ENCODE measurements at regions not wholly inside any gene's neighbourhood (a gene's known extent, or its start where the extent isn't known, plus 50 kb on each side); places are given as distances from the start of the nearest gene placed in this dataset.

DNA sequence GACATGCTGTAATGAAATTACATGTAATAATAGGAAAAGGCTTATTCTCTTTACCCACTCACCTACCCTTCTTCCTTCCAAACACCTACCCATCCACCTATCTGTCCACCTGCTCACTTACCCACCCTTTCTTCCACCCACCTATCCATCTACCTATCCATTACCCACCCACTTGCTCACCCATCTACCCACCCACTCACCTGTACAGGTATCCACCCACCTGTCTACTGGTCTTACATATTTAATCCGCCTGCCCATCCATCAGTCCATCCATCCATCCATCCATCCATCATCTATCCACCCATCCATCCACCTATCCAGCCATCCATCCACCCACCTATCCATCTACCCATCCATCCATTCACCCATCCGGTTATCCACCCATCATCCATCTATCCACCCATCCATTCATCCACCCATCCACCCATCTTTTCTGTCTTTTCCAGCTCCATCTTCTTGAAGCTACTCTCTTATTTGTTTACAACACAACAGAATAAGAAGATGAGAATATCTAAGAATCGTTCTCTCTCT is 133.3 kb upstream of the STX18 start:
- H3K4me1 Mint-ChIP-seq (ENCODE audit: insufficient read depth, unreplicated experiment), result peaks cover under 1% of the 10 kb centered on the region

GRCh38 chr4:4673070-4673469 is 131.2 kb upstream of the STX18 start:
- H3K9me3 Mint-ChIP-seq (ENCODE audit: unreplicated experiment), result no peaks in the 10 kb centered on the region
- peak; percentile 89 for DNase-seq (ENCODE audit: unreplicated experiment)
- CTCF ChIA-PET, result interaction anchor here (0.6 kb wide), 1 partner anchor 1050 kb away, joined by 6 read pairs; no protein-coding TSS in a partner anchor
- no peaks in the 10 kb centered on the region for H3K36me3 Mint-ChIP-seq (ENCODE audit: insufficient read depth, unreplicated experiment)
- POLR2A ChIA-PET, result no interaction called here
- no peak for TF ChIP-seq CTCF (IDR thresholded peaks at IDR 0.05; ENCODE audit: unreplicated experiment)
- no peaks in the 10 kb centered on the region for H3K4me1 Mint-ChIP-seq (ENCODE audit: insufficient read depth, unreplicated experiment)
- intact Hi-C loops (cut with micrococcal nuclease), result no loop called here
- no peak overlapping the region for H3K4me3 Mint-ChIP-seq (ENCODE audit: unreplicated experiment)
- no TSS peak for BruUV-seq (replicated peaks)
- H3K27ac Mint-ChIP-seq (ENCODE audit: low read depth, unreplicated experiment), result no peak overlapping the region
- no peaks in the 10 kb centered on the region for H3K27me3 Mint-ChIP-seq (ENCODE audit: insufficient read depth, unreplicated experiment)

More for the DNA sequence above, 133.3 kb upstream of the STX18 start:
- no peaks in the 10 kb centered on the region for H3K27me3 Mint-ChIP-seq (ENCODE audit: insufficient read depth, unreplicated experiment)
- ChIA-PET POLR2A (no interaction called here), CTCF (interaction anchor here (0.6 kb wide), 1 partner anchor 18 kb away, joined by 5 read pairs; no protein-coding TSS in a partner anchor)
- H3K4me3 Mint-ChIP-seq (ENCODE audit: unreplicated experiment), result no peak overlapping the region
- H3K36me3 Mint-ChIP-seq (ENCODE audit: insufficient read depth, unreplicated experiment), result no peaks in the 10 kb centered on the region
- H3K9me3 Mint-ChIP-seq (ENCODE audit: unreplicated experiment), result no peaks in the 10 kb centered on the region
- H3K27ac Mint-ChIP-seq (ENCODE audit: low read depth, unreplicated experiment), result no peak overlapping the region
- no peak for DNase-seq (ENCODE audit: unreplicated experiment)
- intact Hi-C loops (cut with micrococcal nuclease), result no loop called here
- TF ChIP-seq CTCF (IDR thresholded peaks at IDR 0.05; ENCODE audit: unreplicated experiment), result no peak
- no TSS peak for BruUV-seq (replicated peaks)

DNA sequence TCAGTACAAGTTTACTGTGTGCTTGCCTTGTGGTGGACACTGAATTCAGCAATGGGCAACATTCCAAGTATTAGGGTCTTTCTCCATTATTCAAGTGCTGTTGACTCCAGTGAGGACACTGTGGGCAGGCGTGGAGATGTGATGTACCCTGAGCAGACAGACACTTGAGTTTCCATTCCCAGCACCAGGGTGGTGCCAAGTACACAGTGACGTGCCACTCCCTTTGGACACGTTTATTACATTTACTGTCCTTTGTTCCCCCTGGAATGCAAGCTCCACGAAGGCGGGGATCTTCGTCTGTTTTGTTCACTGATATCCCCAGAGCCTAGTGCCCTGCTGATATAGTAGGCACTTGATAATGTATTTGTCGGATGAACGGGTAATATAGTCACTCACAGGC is 130.6 kb upstream of the STX18 start:
- H3K27ac Mint-ChIP-seq (ENCODE audit: low read depth, unreplicated experiment), result no peak overlapping the region

DNA sequence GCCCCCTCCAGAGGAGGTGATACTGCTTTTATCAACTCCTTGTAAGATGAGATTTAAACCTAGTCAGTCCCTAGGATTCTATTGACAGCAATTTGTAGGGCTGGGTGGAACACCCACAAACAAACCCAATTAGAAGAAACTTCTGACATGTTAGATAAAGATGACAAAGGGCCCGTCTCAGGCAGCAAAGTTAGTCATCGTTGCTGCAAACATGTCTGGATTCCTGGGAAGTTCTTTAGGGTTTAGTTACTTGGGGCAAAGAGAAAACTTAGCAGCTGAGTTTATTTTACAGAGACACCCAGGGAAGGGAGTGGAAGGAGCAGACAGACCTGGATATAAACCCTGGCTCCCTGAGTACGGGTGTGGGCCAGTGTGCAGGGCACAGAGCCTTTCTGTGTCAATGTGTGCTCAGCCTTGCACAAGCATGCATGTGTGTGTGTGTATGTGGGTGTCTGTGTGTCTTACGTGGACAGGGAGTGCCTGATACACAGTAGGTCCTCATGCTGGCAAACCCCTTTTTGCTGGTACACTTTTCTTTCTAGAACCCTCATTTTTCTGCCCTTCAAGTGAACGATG is 130.0 kb upstream of the STX18 start:
- no peak for DNase-seq (ENCODE audit: unreplicated experiment)
- ChIA-PET POLR2A (interaction anchor here (1.7 kb wide), 1 partner anchor 130 kb away, joined by 7 read pairs; the partner anchor contains the start of gene STX18), CTCF (no interaction called here)
- Mint-ChIP-seq H3K4me1 (ENCODE audit: insufficient read depth, unreplicated experiment) (no peaks in the 10 kb centered on the region), H3K4me3 (ENCODE audit: unreplicated experiment) (no peak overlapping the region), H3K27ac (ENCODE audit: low read depth, unreplicated experiment) (no peak overlapping the region), H3K27me3 (ENCODE audit: insufficient read depth, unreplicated experiment) (no peaks in the 10 kb centered on the region), H3K36me3 (ENCODE audit: insufficient read depth, unreplicated experiment) (no peaks in the 10 kb centered on the region), H3K9me3 (ENCODE audit: unreplicated experiment) (no peaks in the 10 kb centered on the region)
- BruUV-seq (replicated peaks), result no TSS peak
- no peak for TF ChIP-seq CTCF (IDR thresholded peaks at IDR 0.05; ENCODE audit: unreplicated experiment)
- intact Hi-C loops (cut with micrococcal nuclease), result no loop called here

More for the DNA sequence above, 130.6 kb upstream of the STX18 start:
- no peaks in the 10 kb centered on the region for H3K36me3 Mint-ChIP-seq (ENCODE audit: insufficient read depth, unreplicated experiment)
- H3K9me3 Mint-ChIP-seq (ENCODE audit: unreplicated experiment), result no peaks in the 10 kb centered on the region
- ChIA-PET CTCF (interaction anchor here (0.6 kb wide), 1 partner anchor 1051 kb away, joined by 6 read pairs; no protein-coding TSS in a partner anchor), POLR2A (interaction anchor here (1.7 kb wide), 1 partner anchor 130 kb away, joined by 7 read pairs; the partner anchor contains the start of gene STX18)
- no peak for DNase-seq (ENCODE audit: unreplicated experiment)
- no peak overlapping the region for H3K4me3 Mint-ChIP-seq (ENCODE audit: unreplicated experiment)
- intact Hi-C loops (cut with micrococcal nuclease), result no loop called here
- H3K27me3 Mint-ChIP-seq (ENCODE audit: insufficient read depth, unreplicated experiment), result no peaks in the 10 kb centered on the region
- BruUV-seq (replicated peaks), result no TSS peak
- no peak for TF ChIP-seq CTCF (IDR thresholded peaks at IDR 0.05; ENCODE audit: unreplicated experiment)
- no peaks in the 10 kb centered on the region for H3K4me1 Mint-ChIP-seq (ENCODE audit: insufficient read depth, unreplicated experiment)

All from MCF 10A (cell line).